ENCODE measurements at regions not wholly inside any gene's neighbourhood (a gene's known extent, or its start where the extent isn't known, plus 50 kb on each side); places are given as distances from the start of the nearest gene placed in this dataset.

- BruUV-seq (replicated peaks) = no TSS peak
These were observed 294.8 kb upstream of the EPHA3 start for GRCh38 chr3:88812576-88812975.

More at GRCh38 chr3:88812576-88812975, 294.8 kb upstream of the EPHA3 start:
- no peaks in the 10 kb centered on the region for H3K79me1 ChIP-seq (ENCODE audit: low read depth in 1 of 2, low read length in 2 of 2)
- no peak overlapping the region for H3K4me3 ChIP-seq (ENCODE audit: insufficient read depth, low read depth, low read length)
- ChIA-PET POLR2A (ENCODE audit: unreplicated experiment) (no interaction called here), CTCF (interaction anchor here (0.6 kb wide), 1 partner anchor 1145 kb away, joined by 3 read pairs; no protein-coding TSS in a partner anchor)
- H3K9me3 ChIP-seq (ENCODE audit: control insufficient read depth, insufficient read depth, low read length) = no peaks in the 10 kb centered on the region
- no peak overlapping the region for H4K91ac ChIP-seq (ENCODE audit: insufficient read depth, low read depth, low read length)
- intact Hi-C loops (cut with micrococcal nuclease) (no loop called here), dilution Hi-C loops (cut with HindIII; ENCODE audit: low sequenced_read_pairs, unreplicated experiment) (no loop called here), in situ Hi-C loops (cut with MboI; ENCODE audit: low sequenced_read_pairs) (no loop called here)
- no peaks in the 10 kb centered on the region; the same call in 1 of the 2 replicates for H3K4me1 ChIP-seq (ENCODE audit: control insufficient read depth, insufficient read depth, low read length)
- H2AFZ ChIP-seq (replicated peaks; ENCODE audit: low read length, poor library complexity) = no peak overlapping the region
- no peak overlapping the region for H2BK15ac ChIP-seq (ENCODE audit: low read depth, low read length)
- no peak overlapping the region for H2BK20ac ChIP-seq (ENCODE audit: low read depth, low read length)
- H4K20me1 ChIP-seq (ENCODE audit: insufficient read depth, low read length) = no peaks in the 10 kb centered on the region
- no peak overlapping the region for H2BK120ac ChIP-seq (ENCODE audit: low read depth, low read length)
- H3K9me1 ChIP-seq (ENCODE audit: insufficient read depth, low read length) = no peaks in the 10 kb centered on the region; the same call in 1 of the 2 replicates
- H3K56ac ChIP-seq (ENCODE audit: extremely low read depth, insufficient read depth, low read length) = no peak overlapping the region
- no peak overlapping the region for H3K27ac ChIP-seq (ENCODE audit: insufficient read depth, low read length)
- TF ChIP-seq MAZ (IDR thresholded peaks at IDR 0.05; ENCODE audit: borderline replicate concordance, low read depth, low read length) (no peak), POLR2A (IDR thresholded peaks at IDR 0.05; ENCODE audit: low read depth, low read length) (no peak), RFX5 (IDR thresholded peaks at IDR 0.05; ENCODE audit: low read depth, low read length) (no peak)
- H4K5ac ChIP-seq (ENCODE audit: low read depth, low read length) = no peak overlapping the region
- DNase-seq (peak; percentile 12), ATAC-seq (ENCODE audit: low read depth) (no peak)
- no peak overlapping the region for H4K8ac ChIP-seq (ENCODE audit: low read depth in 2 of 2, low read length in 2 of 2)
- H3K23ac ChIP-seq (ENCODE audit: low read depth, low read length) = no peak overlapping the region
- no peak overlapping the region for H2AK5ac ChIP-seq (ENCODE audit: low read depth, low read length)
- no peak overlapping the region for H3K18ac ChIP-seq (ENCODE audit: low read depth, low read length)
- no peak overlapping the region for H2BK5ac ChIP-seq (ENCODE audit: low read depth, low read length, poor library complexity, severe bottlenecking)
- H3K9ac ChIP-seq (ENCODE audit: low read depth, low read length) = no peak overlapping the region
- WGBS, 2 experiments (ENCODE audit: extremely low coverage in 2 of 2, insufficient read length in 1 of 2) = no CpG with 5 or more reads among the region's 5 CpGs
- no peak overlapping the region for H3K14ac ChIP-seq (replicated peaks; ENCODE audit: low read depth, low read length)
- H2AK9ac ChIP-seq (replicated peaks; ENCODE audit: low read depth, low read length, poor library complexity) = no peak overlapping the region
- H3K4me2 ChIP-seq (ENCODE audit: low read depth, low read length) = no peak overlapping the region
- H3K27me3 ChIP-seq (ENCODE audit: control insufficient read depth, insufficient read depth, low read length) = no peaks in the 10 kb centered on the region
- no peaks in the 10 kb centered on the region for H3K36me3 ChIP-seq (ENCODE audit: control insufficient read depth, insufficient read depth, low read length)
- H3K4ac ChIP-seq (ENCODE audit: low read depth, low read length) = no peak overlapping the region

Data from IMR-90 (cell line).